ENCODE measurements at regions not wholly inside any gene's neighbourhood (a gene's known extent, or its start where the extent isn't known, plus 50 kb on each side); places are given as distances from the start of the nearest gene placed in this dataset.

GRCh38 chr4:159828687-159829086 lies 725.8 kb downstream of the RAPGEF2 start:
- Histone ChIP-seq H3K27ac (ENCODE audit: low read depth, low read length, poor library complexity, severe bottlenecking) (no peak overlapping the region), H3K4me3 (ENCODE audit: low read depth, low read length, poor library complexity, severe bottlenecking) (no peak overlapping the region), H3K27me3 (replicated peaks; ENCODE audit: insufficient read depth, low read depth, low read length, poor library complexity) (no peaks in the 10 kb centered on the region), H3K4me1 (ENCODE audit: insufficient read depth, low read length, poor library complexity, severe bottlenecking) (no peaks in the 10 kb centered on the region), H3K9me3 (ENCODE audit: low read depth, low read length, poor library complexity, severe bottlenecking) (no peaks in the 10 kb centered on the region), H3K36me3 (ENCODE audit: insufficient read depth, low read length, poor library complexity, severe bottlenecking) (no peaks in the 10 kb centered on the region)
- TF ChIP-seq EZH2 (IDR thresholded peaks at IDR 0.05; ENCODE audit: borderline replicate concordance, low read depth, low read length, poor library complexity, severe bottlenecking): no peak
- TF ChIP-seq CTCF (conservative IDR thresholded peaks at IDR 0.05; ENCODE audit: low read depth, low read length): no peak
- no peak for DNase-seq (ENCODE audit: low spot score)
- BruUV-seq (replicated peaks): no TSS peak
- POLR2A ChIA-PET (ENCODE audit: low non-redundant PET): no interaction called here
- intact Hi-C loops (cut with micrococcal nuclease; ENCODE audit: unreplicated experiment): no loop called here
- CTCF ChIA-PET: no interaction called here

- CTCF ChIA-PET: no interaction called here
- Histone ChIP-seq H3K27me3 (replicated peaks; ENCODE audit: insufficient read depth, low read depth, low read length, poor library complexity) (no peaks in the 10 kb centered on the region), H3K36me3 (ENCODE audit: insufficient read depth, low read length, poor library complexity, severe bottlenecking) (no peaks in the 10 kb centered on the region), H3K27ac (ENCODE audit: low read depth, low read length, poor library complexity, severe bottlenecking) (no peak overlapping the region), H3K4me1 (ENCODE audit: insufficient read depth, low read length, poor library complexity, severe bottlenecking) (no peaks in the 10 kb centered on the region), H3K9me3 (ENCODE audit: low read depth, low read length, poor library complexity, severe bottlenecking) (no peaks in the 10 kb centered on the region), H3K4me3 (ENCODE audit: low read depth, low read length, poor library complexity, severe bottlenecking) (no peak overlapping the region)
- no peak for TF ChIP-seq EZH2 (IDR thresholded peaks at IDR 0.05; ENCODE audit: borderline replicate concordance, low read depth, low read length, poor library complexity, severe bottlenecking)
- TF ChIP-seq CTCF (conservative IDR thresholded peaks at IDR 0.05; ENCODE audit: low read depth, low read length): no peak
- POLR2A ChIA-PET (ENCODE audit: low non-redundant PET): no interaction called here
- intact Hi-C loops (cut with micrococcal nuclease; ENCODE audit: unreplicated experiment): no loop called here
- no TSS peak for BruUV-seq (replicated peaks)
- DNase-seq (ENCODE audit: low spot score): no peak
These were observed 726.3 kb downstream of the RAPGEF2 start for GRCh38 chr4:159829184-159829583.

GRCh38 chr4:159837071-159837470 lies 734.2 kb downstream of the RAPGEF2 start:
- Histone ChIP-seq H3K9me3 (ENCODE audit: low read depth, low read length, poor library complexity, severe bottlenecking) (peaks cover 3% of the 10 kb centered on the region), H3K4me3 (ENCODE audit: low read depth, low read length, poor library complexity, severe bottlenecking) (no peak overlapping the region), H3K4me1 (ENCODE audit: insufficient read depth, low read length, poor library complexity, severe bottlenecking) (no peaks in the 10 kb centered on the region), H3K27me3 (replicated peaks; ENCODE audit: insufficient read depth, low read depth, low read length, poor library complexity) (no peaks in the 10 kb centered on the region), H3K27ac (ENCODE audit: low read depth, low read length, poor library complexity, severe bottlenecking) (no peak overlapping the region), H3K36me3 (ENCODE audit: insufficient read depth, low read length, poor library complexity, severe bottlenecking) (no peaks in the 10 kb centered on the region)
- DNase-seq (ENCODE audit: low spot score): no peak
- TF ChIP-seq CTCF (conservative IDR thresholded peaks at IDR 0.05; ENCODE audit: low read depth, low read length) (no peak), EZH2 (IDR thresholded peaks at IDR 0.05; ENCODE audit: borderline replicate concordance, low read depth, low read length, poor library complexity, severe bottlenecking) (no peak)
- POLR2A ChIA-PET (ENCODE audit: low non-redundant PET): no interaction called here
- BruUV-seq (replicated peaks): no TSS peak
- CTCF ChIA-PET: no interaction called here
- intact Hi-C loops (cut with micrococcal nuclease; ENCODE audit: unreplicated experiment): no loop called here

All from A673 (cell line).